Jurkat, Clone E6-1 (cell line): ENCODE measurements at regions not wholly inside any gene's neighbourhood (a gene's known extent, or its start where the extent isn't known, plus 50 kb on each side); places are given as distances from the start of the nearest gene placed in this dataset.

Source experiments
- DNase-seq: peaks from one replicate; pipeline ENCODE4 v3.0.0-alpha.2; 2011; ENCODE audit warnings: low read depth, low spot score
- H3K4me3 ChIP-seq: 2 replicates; pipeline ENCODE4 v1.5.1; 2011; ENCODE audit warnings: mild to moderate bottlenecking, low read length, control low read depth, moderate library complexity

GRCh38 chr12:74781991-74782485, 244.4 kb downstream of the ATXN7L3B start:
- DNase-seq, result no peak
- no peak overlapping the region for H3K4me3 ChIP-seq

DNA sequence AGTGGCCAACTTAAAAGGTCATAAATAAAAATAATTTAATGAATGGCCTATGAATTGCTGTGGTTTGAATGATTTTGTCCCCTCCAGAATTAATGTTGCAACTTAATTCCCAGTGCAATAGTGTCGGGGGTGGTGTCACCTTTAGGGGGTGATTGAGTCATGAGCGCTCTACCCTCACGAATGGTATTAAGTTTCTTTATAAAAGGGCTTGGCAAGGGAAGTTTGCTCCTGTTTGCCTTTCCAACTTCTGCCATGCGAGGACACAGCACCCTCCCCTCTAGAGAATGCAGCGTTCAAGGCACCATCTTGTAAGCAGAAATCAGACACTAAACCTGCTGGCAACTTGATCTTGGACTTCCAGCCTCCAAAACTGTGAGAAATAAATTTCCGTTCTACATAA, 253.3 kb downstream of the ATXN7L3B start:
- no peak for DNase-seq

DNA sequence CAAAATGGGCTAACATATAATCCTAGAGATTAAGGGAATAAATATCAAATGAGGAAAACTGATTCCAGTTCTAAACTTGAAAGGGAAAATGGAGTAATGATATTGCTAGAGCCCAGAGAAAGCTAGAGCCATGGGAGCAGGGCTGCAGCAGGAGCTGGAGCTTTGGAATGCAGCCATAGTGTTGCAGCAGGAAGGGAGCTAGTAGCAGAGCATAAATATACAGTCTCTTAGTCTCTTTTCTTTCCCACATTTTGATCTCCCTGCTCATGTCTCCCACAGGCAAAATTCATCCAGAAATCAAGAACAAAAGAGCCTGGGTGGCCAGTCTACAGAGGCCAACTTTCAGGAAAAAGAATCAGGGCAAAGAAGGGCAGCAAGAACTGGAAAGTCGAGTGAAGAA, 253.7 kb downstream of the ATXN7L3B start:
- no peak for DNase-seq
- H3K4me3 ChIP-seq, result no peak overlapping the region

More for the DNA sequence above, 253.3 kb downstream of the ATXN7L3B start:
- no peak overlapping the region for H3K4me3 ChIP-seq

- DNase-seq, result no peak
- no peak overlapping the region for H3K4me3 ChIP-seq
Measured at GRCh38 chr12:74794522-74794921, 256.9 kb downstream of the ATXN7L3B start.

DNA sequence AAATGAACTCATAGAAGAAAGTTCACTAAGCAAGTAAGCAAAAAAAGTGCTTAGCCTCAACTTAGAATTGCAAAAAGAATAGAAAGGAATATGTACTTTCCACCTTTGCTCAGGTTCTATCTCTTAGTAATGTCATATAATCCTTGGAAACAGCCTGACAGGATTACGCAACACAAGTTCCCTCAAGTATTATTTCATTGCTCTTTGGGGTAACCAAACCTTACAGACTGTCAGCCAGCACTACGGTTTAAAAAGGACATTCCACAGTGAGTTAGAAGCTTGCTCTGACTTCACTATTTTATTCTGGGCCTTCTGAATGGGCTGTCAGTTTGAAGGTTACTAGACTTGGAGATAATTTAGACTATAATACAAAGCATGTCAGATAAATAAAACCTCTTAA, 264.0 kb downstream of the ATXN7L3B start:
- no peak for DNase-seq
- H3K4me3 ChIP-seq, result no peak overlapping the region

GRCh38 chr12:74816398-74817175, 279.0 kb downstream of the ATXN7L3B start:
- DNase-seq, result no peak
- no peak overlapping the region for H3K4me3 ChIP-seq

- no peak for DNase-seq
- no peak overlapping the region for H3K4me3 ChIP-seq
Measured at GRCh38 chr12:74817499-74817898, 279.9 kb downstream of the ATXN7L3B start.

GRCh38 chr12:74818412-74818811, 280.8 kb downstream of the ATXN7L3B start:
- no peak overlapping the region for H3K4me3 ChIP-seq
- DNase-seq, result no peak

- H3K4me3 ChIP-seq, result no peak overlapping the region
- DNase-seq, result no peak
Measured at GRCh38 chr12:74820324-74820723, 282.7 kb downstream of the ATXN7L3B start.

- no peak overlapping the region for H3K4me3 ChIP-seq
- no peak for DNase-seq
Measured at GRCh38 chr12:74836567-74836966, 298.9 kb downstream of the ATXN7L3B start.

GRCh38 chr12:74846116-74846515, 308.5 kb downstream of the ATXN7L3B start:
- no peak overlapping the region for H3K4me3 ChIP-seq
- DNase-seq, result no peak

DNA sequence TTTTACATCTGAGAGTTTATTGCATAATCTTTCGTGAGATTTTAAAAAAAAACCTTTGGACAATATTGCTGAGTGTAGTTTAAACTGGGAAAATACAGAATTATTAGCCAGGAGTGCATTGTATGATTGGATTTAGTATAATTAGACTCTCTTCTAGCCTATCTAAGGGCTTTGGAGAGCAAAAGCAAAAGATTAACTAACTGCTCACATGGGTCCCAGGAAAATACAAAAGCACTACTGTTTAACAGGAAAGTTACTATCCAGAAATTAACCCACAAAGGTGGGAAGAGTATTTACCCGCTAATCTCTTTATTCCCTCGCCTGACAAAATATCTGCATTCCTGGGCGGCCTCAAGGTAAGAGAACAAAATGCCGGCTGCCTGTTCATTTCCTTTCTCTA, 309.5 kb downstream of the ATXN7L3B start:
- H3K4me3 ChIP-seq, result no peak overlapping the region
- DNase-seq, result no peak

DNA sequence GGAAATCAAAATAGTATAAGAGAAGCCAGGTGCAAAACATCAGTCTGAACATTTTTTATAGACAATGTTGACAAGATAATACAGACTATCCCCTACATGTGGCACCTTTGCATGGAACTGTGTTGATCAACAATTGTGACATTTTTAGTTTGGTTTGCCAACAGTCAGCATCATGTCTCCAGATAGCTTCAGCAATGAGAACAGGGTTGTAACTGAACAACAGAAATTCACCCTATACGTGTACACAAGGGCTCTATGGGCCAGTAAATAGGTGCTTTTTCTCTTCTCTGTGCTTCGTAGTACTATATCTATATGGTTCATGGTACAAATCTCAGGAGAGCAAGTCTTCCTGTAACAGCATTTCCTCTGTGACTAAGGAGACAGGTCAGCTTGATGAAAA, 310.4 kb downstream of the ATXN7L3B start:
- DNase-seq, result no peak
- H3K4me3 ChIP-seq, result no peak overlapping the region

DNA sequence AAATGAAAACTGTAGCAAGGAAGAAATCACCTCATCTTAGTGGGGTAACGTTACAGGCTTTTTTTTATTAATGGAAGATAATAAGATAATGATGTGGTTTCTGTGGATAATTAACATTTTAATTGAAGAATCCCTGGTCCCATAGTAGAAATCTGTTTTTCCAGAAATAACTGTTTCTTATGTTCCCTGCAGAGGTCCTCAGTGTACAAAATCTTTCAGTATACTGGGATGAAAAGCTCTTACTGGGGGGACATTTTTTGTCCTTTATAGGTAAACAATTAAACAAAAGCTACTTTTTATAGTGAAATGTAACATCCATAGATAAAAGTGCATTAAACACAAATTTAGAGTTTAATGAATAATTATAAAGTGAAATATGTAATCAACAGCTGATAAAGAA, 312.2 kb downstream of the ATXN7L3B start:
- H3K4me3 ChIP-seq, result no peak overlapping the region
- DNase-seq, result no peak

- no peak for DNase-seq
- no peak overlapping the region for H3K4me3 ChIP-seq
Measured at GRCh38 chr12:74871817-74872216, 334.2 kb downstream of the ATXN7L3B start.

- DNase-seq, result no peak
- no peak overlapping the region for H3K4me3 ChIP-seq
Measured at GRCh38 chr12:74885775-74886174, 323.9 kb downstream of the KCNC2 start.

DNA sequence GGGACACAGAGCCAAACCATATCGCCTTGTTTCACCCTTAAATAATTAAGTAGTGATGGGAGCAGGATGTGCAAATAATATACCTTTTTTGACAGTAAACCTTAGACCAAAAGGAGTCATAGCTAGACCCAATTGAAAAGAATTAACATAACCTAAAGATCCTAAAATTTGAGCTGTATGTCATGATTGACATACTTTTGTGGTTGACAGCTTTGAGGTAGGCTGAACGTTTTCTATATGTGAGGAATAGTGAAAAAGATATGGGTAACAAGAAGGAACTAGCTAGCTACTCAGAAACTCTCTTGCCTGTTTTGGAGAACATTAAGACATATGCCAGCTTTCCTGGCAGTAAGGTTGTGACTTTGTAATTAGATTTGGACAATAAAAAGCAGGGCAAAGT, 320.6 kb downstream of the KCNC2 start:
- H3K4me3 ChIP-seq, result no peak overlapping the region

GRCh38 chr12:74889563-74890236, 319.9 kb downstream of the KCNC2 start:
- no peak for DNase-seq
- no peak overlapping the region for H3K4me3 ChIP-seq

More for the DNA sequence above, 320.6 kb downstream of the KCNC2 start:
- no peak for DNase-seq

GRCh38 chr12:74890237-74890599, 319.4 kb downstream of the KCNC2 start:
- DNase-seq, result no peak
- H3K4me3 ChIP-seq, result no peak overlapping the region

DNA sequence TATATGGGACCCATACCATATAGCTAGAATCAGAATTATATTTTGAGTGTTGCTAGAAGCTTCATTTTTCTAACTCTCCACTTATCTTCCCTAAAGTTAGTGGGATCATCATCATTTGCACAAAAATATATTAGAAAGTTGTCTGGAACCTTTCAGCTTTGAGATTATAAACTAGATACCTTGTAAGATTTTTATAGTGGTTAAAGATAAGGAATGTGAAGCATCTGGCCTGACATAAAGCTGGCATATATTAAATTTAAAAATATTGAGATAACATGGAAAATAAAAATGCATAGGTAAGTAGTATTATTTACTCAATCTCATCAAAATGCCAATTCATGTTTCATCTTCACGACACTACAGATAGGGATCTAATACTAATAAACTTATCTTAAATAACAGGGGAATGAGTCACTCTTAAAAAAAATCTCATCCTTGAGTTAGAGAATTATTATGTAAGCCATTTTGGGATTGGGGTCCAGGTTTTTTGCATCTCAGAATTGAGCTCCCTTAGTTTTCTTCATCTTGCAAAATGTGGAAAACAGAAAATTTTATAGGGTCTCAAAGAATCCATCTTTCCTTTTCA, 318.5 kb downstream of the KCNC2 start:
- no peak for DNase-seq

More for the DNA sequence above, 318.5 kb downstream of the KCNC2 start:
- H3K4me3 ChIP-seq, result no peak overlapping the region
